ENCODE measurements at regions not wholly inside any gene's neighbourhood (a gene's known extent, or its start where the extent isn't known, plus 50 kb on each side); places are given as distances from the start of the nearest gene placed in this dataset.

DNA sequence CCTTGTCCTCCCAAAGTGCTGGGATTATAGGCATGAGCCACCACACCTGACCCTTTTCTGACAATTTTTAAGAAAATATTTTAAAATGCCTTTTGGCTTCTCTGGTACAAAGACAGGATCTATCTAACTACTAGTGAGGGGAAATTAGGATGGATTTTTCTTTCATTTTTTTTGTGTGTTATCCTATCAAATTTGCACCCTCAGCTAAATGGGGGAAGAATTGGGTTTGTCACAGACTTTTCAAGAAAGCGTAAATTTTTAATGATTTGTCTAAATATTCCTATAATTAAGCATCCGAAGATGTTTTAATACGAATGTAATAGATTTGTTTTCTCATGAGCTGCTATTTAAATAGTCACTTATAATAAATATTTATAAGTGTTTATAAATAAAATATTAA lies 340.0 kb upstream of the ETAA1 start:
- H3K79me2 ChIP-seq (ENCODE audit: low read length) = no peaks in the 10 kb centered on the region
- no peaks in the 10 kb centered on the region for H3K4me1 ChIP-seq (ENCODE audit: low read length)
- H3K27ac ChIP-seq (ENCODE audit: low read length) = no peak overlapping the region
- H3F3A ChIP-seq (ENCODE audit: insufficient read depth, low read length) = no peaks in the 10 kb centered on the region
- no peaks in the 10 kb centered on the region for H3K9me3 ChIP-seq (replicated peaks; ENCODE audit: insufficient read depth, low read length)
- no peak overlapping the region for H3K9ac ChIP-seq (ENCODE audit: low read length)
- no peaks in the 10 kb centered on the region for H4K20me1 ChIP-seq (ENCODE audit: insufficient read depth, low read length)
- no peak overlapping the region for H3K4me3 ChIP-seq (ENCODE audit: low read length)
- no peaks in the 10 kb centered on the region for H3K27me3 ChIP-seq (replicated peaks; ENCODE audit: insufficient read depth, low read length)
- no peaks in the 10 kb centered on the region for H3K9me2 ChIP-seq (replicated peaks; ENCODE audit: insufficient read depth, low read length)
- H2AFZ ChIP-seq (ENCODE audit: low read length) = no peak overlapping the region
- H3K36me3 ChIP-seq (replicated peaks; ENCODE audit: insufficient read depth, low read length) = no peaks in the 10 kb centered on the region
- TF ChIP-seq EZH2phosphoT487 (IDR thresholded peaks at IDR 0.05; ENCODE audit: low read length) = no peak
- TF ChIP-seq CTCF (IDR thresholded peaks at IDR 0.05; ENCODE audit: low read length) = no peak
- TF ChIP-seq EZH2 (optimal IDR thresholded peaks at IDR 0.05; ENCODE audit: low read depth, low read length) = no peak
- no peak overlapping the region for H3K4me2 ChIP-seq (ENCODE audit: low read depth, low read length)
- no peak for DNase-seq

DNA sequence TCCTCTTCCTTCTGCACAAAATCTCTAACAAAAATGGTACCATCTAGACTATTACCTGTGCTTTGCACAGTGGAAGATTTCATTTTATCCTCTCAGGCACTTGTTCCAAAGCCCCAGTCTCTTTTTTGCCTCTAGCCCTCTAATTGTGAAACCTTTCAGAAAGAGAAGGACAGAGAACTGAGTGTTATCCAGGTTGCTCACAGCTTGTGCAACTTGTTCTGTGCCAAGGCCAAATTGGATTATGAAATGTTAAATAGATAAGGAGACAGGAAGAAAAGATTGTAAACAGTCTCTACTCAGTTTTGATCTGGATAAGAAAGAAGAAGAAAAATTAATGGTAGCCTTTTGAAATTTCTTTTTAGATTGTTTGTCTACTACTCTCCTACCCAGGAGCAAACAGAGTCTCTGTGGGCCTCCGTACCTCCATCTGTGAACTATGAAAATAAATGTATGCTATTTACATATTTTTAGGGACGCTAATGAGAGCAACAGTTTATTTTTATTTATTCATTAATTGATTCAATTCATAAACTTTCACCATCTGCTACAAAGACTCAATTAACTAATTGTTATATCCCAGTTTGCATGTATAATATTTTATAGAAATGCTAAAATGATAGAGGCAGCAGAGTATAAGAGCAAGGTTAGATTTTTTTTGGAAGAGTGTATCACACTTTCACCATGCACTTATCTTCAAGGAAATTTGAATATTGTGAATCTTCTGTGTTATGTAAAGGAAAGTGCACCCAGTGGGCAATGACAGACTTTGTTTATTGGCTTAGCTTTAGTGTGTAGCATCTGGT lies 339.0 kb upstream of the ETAA1 start:
- H3K9me2 ChIP-seq (replicated peaks; ENCODE audit: insufficient read depth, low read length) = no peaks in the 10 kb centered on the region
- H3F3A ChIP-seq (ENCODE audit: insufficient read depth, low read length) = no peaks in the 10 kb centered on the region
- H3K4me3 ChIP-seq (ENCODE audit: low read length) = no peak overlapping the region
- no peak overlapping the region for H2AFZ ChIP-seq (ENCODE audit: low read length)
- no peak overlapping the region for H3K27ac ChIP-seq (ENCODE audit: low read length)
- no peaks in the 10 kb centered on the region for H3K9me3 ChIP-seq (replicated peaks; ENCODE audit: insufficient read depth, low read length)
- H4K20me1 ChIP-seq (ENCODE audit: insufficient read depth, low read length) = no peaks in the 10 kb centered on the region
- H3K4me2 ChIP-seq (ENCODE audit: low read depth, low read length) = no peak overlapping the region
- TF ChIP-seq EZH2phosphoT487 (IDR thresholded peaks at IDR 0.05; ENCODE audit: low read length) (no peak), CTCF (IDR thresholded peaks at IDR 0.05; ENCODE audit: low read length) (no peak), EZH2 (optimal IDR thresholded peaks at IDR 0.05; ENCODE audit: low read depth, low read length) (no peak)
- no peaks in the 10 kb centered on the region for H3K79me2 ChIP-seq (ENCODE audit: low read length)
- DNase-seq = no peak
- H3K27me3 ChIP-seq (replicated peaks; ENCODE audit: insufficient read depth, low read length) = no peaks in the 10 kb centered on the region
- no peaks in the 10 kb centered on the region for H3K4me1 ChIP-seq (ENCODE audit: low read length)
- H3K36me3 ChIP-seq (replicated peaks; ENCODE audit: insufficient read depth, low read length) = no peaks in the 10 kb centered on the region
- no peak overlapping the region for H3K9ac ChIP-seq (ENCODE audit: low read length)

DNA sequence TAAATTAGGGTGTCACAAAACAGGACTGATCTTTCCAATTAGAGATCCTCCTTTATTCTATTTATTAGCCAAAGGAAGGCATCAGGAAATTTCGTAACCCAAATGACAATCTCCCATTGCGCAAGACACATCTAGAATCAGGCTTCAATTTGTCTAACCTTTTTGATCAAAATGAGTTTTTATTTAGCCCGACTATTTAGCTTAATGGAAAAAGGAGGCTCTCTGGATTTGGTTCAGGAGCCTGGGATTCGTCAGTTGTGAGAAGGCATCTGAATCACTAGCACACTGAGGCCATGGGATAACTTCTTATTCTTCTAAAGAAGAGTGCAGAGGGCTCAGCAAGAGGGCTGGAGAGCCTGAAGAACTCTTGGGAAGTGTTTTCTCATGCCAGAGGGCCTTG lies 332.1 kb upstream of the ETAA1 start:
- Histone ChIP-seq H3K9me2 (replicated peaks; ENCODE audit: insufficient read depth, low read length) (no peaks in the 10 kb centered on the region), H3K27ac (ENCODE audit: low read length) (no peak overlapping the region), H3K4me2 (ENCODE audit: low read depth, low read length) (no peak overlapping the region), H3K27me3 (replicated peaks; ENCODE audit: insufficient read depth, low read length) (no peaks in the 10 kb centered on the region), H3K9ac (ENCODE audit: low read length) (no peak overlapping the region), H3F3A (ENCODE audit: insufficient read depth, low read length) (no peaks in the 10 kb centered on the region), H3K4me1 (ENCODE audit: low read length) (no peaks in the 10 kb centered on the region), H4K20me1 (ENCODE audit: insufficient read depth, low read length) (no peaks in the 10 kb centered on the region), H3K9me3 (replicated peaks; ENCODE audit: insufficient read depth, low read length) (no peaks in the 10 kb centered on the region), H2AFZ (ENCODE audit: low read length) (no peak overlapping the region), H3K4me3 (ENCODE audit: low read length) (no peak overlapping the region), H3K79me2 (ENCODE audit: low read length) (no peaks in the 10 kb centered on the region), H3K36me3 (replicated peaks; ENCODE audit: insufficient read depth, low read length) (no peaks in the 10 kb centered on the region)
- no peak for TF ChIP-seq EZH2phosphoT487 (IDR thresholded peaks at IDR 0.05; ENCODE audit: low read length)
- no peak for TF ChIP-seq EZH2 (optimal IDR thresholded peaks at IDR 0.05; ENCODE audit: low read depth, low read length)
- no peak for TF ChIP-seq CTCF (IDR thresholded peaks at IDR 0.05; ENCODE audit: low read length)
- no peak for DNase-seq

Measured in MM.1S (cell line).